Stomach smooth muscle (tissue), 2 donors: ENCODE measurements at regions not wholly inside any gene's neighbourhood (a gene's known extent, or its start where the extent isn't known, plus 50 kb on each side); places are given as distances from the start of the nearest gene placed in this dataset.
"Not testable (repeated sequence)": the region's sequence is repeated elsewhere in the genome, so short reads cannot be mapped to it uniquely, and the experiment has no call there.

ENCODE experiments used
- H3K27ac ChIP-seq: one replicate; pipeline ENCODE4 v1.7.0; 2013; ENCODE audit warnings: mild to moderate bottlenecking, low read length, inconsistent platforms
- H3K27me3 ChIP-seq, 2 donors: one replicate each; pipeline ENCODE4 v1.7.0; 2013; ENCODE audit warnings: low read length in 2 of 2; ENCODE audit not compliant: insufficient read depth in 2 of 2, control insufficient read depth in 1 of 2
- H3K36me3 ChIP-seq, 2 donors: one replicate each; pipeline ENCODE4 v1.7.0; 2013; ENCODE audit warnings: low read length in 2 of 2; ENCODE audit not compliant: control insufficient read depth in 2 of 2, insufficient read depth in 2 of 2
- H3K4me1 ChIP-seq: one replicate; pipeline ENCODE4 v1.7.0; 2013; ENCODE audit warnings: low read length; ENCODE audit not compliant: control insufficient read depth, insufficient read depth
- H3K4me3 ChIP-seq, 2 donors: one replicate each; pipeline ENCODE4 v1.7.0; 2013; ENCODE audit warnings: low read length in 2 of 2
- H3K9ac ChIP-seq, 2 donors: one replicate each; pipeline ENCODE4 v1.7.0; 2013; ENCODE audit warnings: low read length in 2 of 2, mild to moderate bottlenecking in 1 of 2
- H3K9me3 ChIP-seq, 2 donors: one replicate each; pipeline ENCODE4 v1.7.0; 2013; ENCODE audit warnings: low read length in 2 of 2; ENCODE audit not compliant: control insufficient read depth in 2 of 2
- donor health status: healthy.
- donor health status: Pancreatic carcinoma.

DNA sequence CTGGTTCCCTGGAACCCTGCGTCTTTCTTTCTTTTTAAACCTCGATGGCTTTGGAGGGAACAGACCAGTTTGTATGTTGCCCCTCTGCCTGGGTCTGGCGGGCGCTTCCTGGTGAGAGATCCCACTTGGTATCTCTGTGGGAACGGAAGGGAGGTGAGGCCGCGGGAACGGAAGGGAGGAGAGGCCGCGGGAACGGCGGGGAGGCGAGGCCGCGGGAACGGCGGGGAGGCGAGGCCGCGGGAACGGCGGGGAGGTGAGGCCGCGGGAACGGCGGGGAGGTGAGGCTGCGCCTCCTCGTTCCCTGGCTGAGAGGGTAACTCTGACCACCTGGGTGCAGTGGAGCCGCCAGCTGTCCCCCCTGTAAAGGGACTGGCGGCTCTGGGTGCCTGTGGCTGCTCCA lies 169.5 kb downstream of the NPIPB11 start:
- H3K36me3 ChIP-seq, H3K4me3 ChIP-seq, H3K9me3 ChIP-seq, H3K27me3 ChIP-seq, H3K9ac ChIP-seq, H3K4me1 ChIP-seq, H3K27ac ChIP-seq: not testable (repeated sequence)

DNA sequence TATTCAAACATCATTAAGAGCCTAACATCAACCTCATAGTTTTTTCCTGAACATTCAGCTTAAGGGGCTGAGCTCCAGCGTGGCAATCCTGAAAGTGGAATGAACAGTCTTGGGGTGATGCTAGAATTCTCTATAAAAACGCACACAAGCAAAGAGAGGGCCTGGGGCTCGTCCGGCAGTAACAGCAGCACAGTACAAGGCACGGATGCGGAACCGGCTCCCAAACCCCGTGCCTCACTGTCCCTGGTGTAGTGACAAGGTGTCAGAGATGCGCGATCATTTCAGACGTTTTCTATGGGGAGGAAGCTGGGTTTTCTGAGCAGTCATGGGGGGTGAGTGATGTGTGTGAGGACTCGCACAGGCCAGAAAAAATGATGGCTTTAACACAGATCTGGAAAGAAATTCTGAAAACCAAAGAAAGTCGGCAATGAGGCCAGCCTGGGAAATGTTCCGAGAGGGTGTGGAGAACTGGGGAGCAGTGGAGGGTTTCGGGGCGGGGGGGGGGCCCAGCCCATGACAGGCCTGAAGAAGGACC lies 170.6 kb downstream of the NPIPB11 start:
- not testable (repeated sequence) for H3K4me3 ChIP-seq, H3K36me3 ChIP-seq

DNA sequence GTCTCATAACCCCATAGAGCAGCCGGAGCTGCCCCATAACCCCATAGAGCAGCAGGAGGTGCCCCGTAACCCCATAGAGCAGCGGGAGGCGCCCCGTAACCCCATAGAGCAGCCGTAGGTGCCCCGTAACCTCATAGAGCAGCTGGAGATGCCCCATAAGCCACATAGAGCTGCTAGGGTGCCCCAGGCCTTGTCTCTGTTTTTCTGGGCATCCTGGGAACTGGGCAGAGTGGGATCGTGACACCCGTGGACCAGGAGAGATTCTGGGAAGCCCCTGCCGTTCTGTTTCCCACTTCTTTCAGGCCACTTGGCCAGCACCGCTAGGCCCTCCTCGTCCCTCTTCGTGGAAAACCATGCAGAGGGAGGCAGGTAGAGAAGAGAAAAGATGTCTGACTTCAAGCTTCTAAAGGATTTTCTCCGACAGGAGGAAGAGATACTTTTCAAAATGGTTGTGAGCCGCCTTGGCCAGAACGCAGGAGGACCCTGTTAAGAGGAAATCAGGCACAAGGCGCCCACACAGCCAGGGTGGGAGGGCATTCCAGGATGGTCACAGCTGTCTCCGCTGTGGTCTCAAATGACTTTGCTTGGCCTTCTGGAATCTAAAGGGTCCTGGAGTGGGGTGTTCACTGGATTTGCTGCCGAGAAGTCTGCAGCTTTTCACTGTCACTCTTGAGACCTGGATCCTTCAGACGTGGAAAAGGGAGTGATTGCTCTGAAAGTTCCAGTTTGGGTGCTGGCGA lies 171.8 kb downstream of the NPIPB11 start:
- H3K27ac ChIP-seq, H3K9me3 ChIP-seq, H3K27me3 ChIP-seq, H3K9ac ChIP-seq, H3K4me3 ChIP-seq, H3K4me1 ChIP-seq, H3K36me3 ChIP-seq: not testable (repeated sequence)

More for the DNA sequence above, 170.6 kb downstream of the NPIPB11 start:
- H3K9me3 ChIP-seq, H3K27me3 ChIP-seq, H3K4me1 ChIP-seq, H3K9ac ChIP-seq, H3K27ac ChIP-seq: not testable (repeated sequence)

DNA sequence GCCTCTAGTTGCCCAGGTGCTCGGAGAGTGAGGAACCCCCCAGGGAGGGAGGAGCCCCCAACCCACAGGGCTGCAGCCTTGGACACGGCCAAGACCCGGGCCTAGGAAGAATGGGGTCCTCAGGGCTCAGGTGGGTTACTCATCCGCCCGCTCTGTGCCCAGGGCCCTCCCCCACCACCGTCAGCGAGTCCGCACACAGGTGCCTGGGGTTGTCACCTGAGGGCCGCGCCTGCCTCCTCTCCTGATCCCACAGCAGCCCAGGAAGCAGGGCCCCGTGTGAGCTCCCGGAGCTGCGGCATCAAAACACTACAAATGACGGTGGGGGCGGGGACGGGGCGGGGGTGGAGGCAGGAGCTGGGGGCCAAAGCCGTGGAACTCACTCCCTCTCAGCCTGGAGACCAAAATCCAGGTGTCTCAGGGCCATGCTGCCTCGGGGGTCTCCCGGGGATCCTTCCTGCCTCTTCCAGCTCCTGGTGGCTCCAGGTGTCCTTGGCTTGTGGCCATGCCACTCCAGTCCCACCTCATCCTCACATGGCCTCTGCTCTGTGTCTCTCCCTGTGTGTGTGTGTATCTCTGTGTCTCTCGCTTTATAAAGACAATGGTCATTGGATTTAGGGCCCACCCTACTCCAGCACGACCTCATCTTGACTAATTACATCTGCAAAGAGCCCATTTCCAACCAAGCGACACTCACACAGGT lies 172.7 kb downstream of the NPIPB11 start:
- not testable (repeated sequence) for H3K4me3 ChIP-seq, H3K27me3 ChIP-seq, H3K36me3 ChIP-seq, H3K9ac ChIP-seq, H3K9me3 ChIP-seq, H3K27ac ChIP-seq, H3K4me1 ChIP-seq

DNA sequence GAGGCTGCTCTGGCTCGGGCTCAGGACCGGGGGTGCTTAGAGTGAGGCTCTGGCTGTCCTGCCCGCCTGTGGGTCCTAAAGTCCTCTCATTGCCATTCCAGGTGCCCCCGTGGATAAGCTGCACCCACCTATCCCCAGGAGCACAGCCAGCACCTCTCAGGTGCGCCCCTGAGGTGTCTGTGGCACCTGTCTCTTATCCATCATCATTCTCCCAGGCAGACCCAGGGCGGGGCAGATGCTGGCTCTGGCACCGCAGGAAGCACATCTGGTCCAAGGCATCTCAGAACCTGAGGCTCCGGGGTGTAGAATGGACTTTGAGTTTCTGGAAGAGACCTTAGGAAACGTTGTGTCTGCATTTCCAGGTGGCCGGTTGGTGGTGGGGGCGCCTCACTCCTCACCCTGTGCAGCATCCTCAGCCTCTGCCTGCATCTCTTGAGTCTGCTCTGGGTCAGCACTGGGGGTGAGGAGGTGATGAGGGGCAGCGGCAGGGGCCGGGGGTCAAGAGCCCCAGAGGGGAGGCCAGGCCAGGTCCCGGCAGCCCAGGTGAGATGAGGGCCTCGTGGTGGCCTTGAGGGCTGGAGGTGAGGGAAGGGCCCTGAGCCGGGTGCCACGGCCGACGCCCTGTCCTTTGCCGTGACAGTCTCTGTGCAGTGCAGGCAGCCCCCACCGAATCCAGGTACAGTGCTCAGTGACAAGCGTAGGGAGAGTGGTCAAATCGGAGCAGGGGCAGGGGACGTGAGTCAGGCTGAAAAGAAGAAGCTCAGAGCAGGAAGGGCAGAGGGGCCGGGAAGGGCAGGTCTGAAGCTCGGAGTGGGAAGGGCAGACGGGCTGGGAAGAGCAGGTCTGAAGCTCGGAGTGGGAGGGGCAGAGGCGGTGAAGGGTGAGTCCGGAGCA lies 173.5 kb downstream of the NPIPB11 start:
- no peak overlapping the region for H3K9ac ChIP-seq
- no peaks in the 10 kb centered on the region for H3K36me3 ChIP-seq
- H3K4me1 ChIP-seq: peaks cover 7% of the 10 kb centered on the region
- H3K27me3 ChIP-seq: no peaks in the 10 kb centered on the region
- no peaks in the 10 kb centered on the region for H3K9me3 ChIP-seq
- H3K27ac ChIP-seq: no peak overlapping the region
- no peak overlapping the region for H3K4me3 ChIP-seq

DNA sequence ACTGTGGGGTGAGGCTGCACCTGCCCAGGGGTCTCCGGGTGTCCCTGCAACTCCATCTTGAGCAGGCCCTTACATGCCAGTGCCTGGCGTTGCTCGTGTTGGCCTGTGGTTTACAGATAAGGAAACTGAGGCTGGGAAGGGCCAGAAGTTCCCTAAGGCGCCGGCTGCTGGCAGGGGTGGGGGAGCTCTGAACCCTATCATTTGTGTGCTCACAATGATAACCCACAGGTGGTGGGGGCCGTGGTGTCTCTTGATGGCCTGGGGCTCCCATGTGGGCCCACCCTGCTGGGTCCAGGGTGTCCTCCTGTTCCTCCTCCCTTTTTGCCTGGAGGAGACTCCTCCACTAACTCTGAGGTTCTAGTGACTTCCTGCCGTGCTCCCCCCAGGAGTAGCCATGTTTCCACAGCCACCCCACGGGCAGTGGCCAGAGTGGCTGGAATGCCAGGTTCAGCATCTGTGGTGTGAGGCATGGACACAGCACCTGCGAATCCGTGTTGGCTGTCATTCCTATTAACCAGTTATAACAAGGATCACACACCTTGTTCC lies 174.3 kb downstream of the NPIPB11 start:
- not testable (repeated sequence) for H3K36me3 ChIP-seq, H3K4me1 ChIP-seq, H3K27me3 ChIP-seq, H3K9me3 ChIP-seq, H3K9ac ChIP-seq, H3K27ac ChIP-seq, H3K4me3 ChIP-seq

DNA sequence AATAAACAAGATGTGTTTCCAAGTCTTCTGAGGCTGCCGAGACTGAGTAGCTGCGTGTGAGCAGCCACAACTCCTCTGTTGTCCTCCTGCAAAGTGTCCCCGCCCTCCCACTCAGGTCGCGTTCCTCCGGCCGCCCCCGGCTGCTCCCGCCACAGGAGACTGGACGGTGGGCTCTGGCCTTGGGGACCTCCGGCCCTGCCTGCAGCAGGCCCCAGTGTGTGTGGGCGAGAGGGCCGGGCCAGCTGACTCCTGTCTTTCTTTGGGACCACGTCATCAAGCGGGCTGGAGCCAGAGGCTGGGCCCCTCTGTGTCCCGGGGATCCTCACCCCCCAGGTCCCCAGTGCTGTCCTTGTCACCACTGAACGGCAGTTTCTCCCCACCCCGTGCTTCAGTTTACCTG lies 175.3 kb downstream of the NPIPB11 start:
- H3K9ac ChIP-seq: no peak overlapping the region
- H3K9me3 ChIP-seq: no peaks in the 10 kb centered on the region
- H3K27me3 ChIP-seq: no peaks in the 10 kb centered on the region
- peaks cover 7% of the 10 kb centered on the region for H3K4me1 ChIP-seq
- no peak overlapping the region for H3K4me3 ChIP-seq
- no peak overlapping the region for H3K27ac ChIP-seq
- no peaks in the 10 kb centered on the region for H3K36me3 ChIP-seq

DNA sequence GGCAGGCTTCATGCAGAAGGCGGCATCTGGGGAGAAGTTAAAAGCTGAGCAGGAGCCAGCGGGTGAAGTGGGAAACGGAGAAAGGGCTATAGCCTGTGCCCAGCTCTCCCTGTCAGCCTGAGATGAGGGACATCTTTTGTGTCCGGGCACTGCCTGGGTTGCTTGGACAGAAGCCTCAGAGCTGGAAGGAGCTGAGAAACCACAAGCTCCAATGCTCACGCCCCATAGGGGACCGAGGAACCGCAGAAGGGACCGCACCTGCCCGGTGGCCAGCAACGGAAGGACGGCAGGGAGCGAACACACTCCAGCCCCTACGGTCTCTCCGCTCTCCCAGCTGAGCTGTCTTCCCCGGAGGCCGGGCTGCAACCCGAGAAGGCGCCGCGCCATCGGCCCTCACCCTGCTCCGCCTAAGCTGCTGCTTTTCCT lies 175.8 kb downstream of the NPIPB11 start:
- Histone ChIP-seq H3K9me3 (no peaks in the 10 kb centered on the region), H3K27ac (no peak overlapping the region), H3K36me3 (no peaks in the 10 kb centered on the region), H3K4me3 (no peak overlapping the region), H3K27me3 (no peaks in the 10 kb centered on the region), H3K9ac (no peak overlapping the region), H3K4me1 (peaks cover 7% of the 10 kb centered on the region)

DNA sequence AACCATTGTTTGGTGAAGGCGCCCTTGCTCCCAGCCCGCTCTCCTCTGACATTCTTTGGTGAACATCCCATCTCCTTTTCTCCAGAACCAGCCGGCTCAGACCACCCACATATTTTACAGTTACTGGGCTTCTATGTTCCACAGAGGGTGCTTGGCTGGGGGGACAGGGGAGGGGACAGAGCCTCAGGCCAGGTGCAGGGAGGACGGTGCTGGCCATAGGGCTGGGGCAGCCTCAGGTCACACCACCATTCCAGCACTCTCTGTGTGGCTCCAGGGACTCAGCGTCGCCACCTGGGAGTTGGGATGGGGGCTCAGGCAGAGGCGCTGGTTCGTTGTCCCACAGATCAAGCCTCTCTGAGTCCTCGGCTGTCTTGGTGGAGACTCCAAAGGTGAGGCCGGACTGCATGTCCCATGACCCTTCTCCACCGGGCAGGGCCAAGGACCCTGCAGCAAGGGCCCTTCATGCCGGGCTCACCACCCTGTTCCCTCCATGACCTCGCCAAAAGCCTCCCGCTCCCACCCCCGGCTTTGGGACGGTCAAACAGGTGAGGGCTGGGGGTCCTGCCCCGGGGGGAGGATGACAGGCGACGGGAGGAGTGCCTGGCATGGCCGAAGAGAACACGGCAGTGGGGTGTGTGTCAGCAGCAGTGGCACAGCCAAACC lies 176.4 kb downstream of the NPIPB11 start:
- H3K4me3 ChIP-seq, H3K27me3 ChIP-seq, H3K9me3 ChIP-seq, H3K36me3 ChIP-seq, H3K27ac ChIP-seq, H3K4me1 ChIP-seq, H3K9ac ChIP-seq: not testable (repeated sequence)

DNA sequence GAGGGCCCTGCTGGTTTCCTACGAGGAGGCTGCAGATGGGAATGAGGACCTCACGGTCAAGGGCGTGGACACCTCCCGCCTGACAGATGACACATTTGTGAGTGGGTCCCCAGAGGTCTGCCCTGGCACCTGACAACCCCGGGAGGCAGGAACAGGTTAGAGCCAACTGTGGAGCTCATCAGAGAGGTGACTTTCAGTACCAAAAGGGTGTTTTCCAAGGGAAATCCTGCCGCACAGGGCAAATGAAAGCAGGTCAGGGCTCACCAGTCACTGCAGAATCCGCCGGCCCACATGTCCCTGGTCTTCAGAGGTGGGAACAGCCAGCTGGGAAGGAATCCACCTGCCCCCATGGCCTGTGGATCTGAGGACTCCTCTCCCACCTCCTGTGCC lies 176.9 kb downstream of the NPIPB11 start:
- not testable (repeated sequence) for H3K27ac ChIP-seq, H3K4me3 ChIP-seq, H3K4me1 ChIP-seq, H3K36me3 ChIP-seq, H3K27me3 ChIP-seq, H3K9ac ChIP-seq, H3K9me3 ChIP-seq
